ENCODE measurements at regions not wholly inside any gene's neighbourhood (a gene's known extent, or its start where the extent isn't known, plus 50 kb on each side); places are given as distances from the start of the nearest gene placed in this dataset.

GRCh38 chr12:46449316-46449715 is 76.7 kb upstream of the SLC38A2 start:
- Histone ChIP-seq H3K9ac (ENCODE audit: low read length) (no peak overlapping the region), H2BK5ac (ENCODE audit: low read depth, low read length, poor library complexity, severe bottlenecking) (no peak overlapping the region), H3K4ac (ENCODE audit: low read depth in 1 of 2, low read length in 2 of 2) (peak overlapping the region in 1 of 2 experiments; percentile 53), H2BK120ac (ENCODE audit: low read depth, low read length) (no peak overlapping the region), H3K14ac (ENCODE audit: low read length in 2 of 2) (peak overlapping the region in 1 of 2 experiments; percentile 72), H3K9me3 (ENCODE audit: control insufficient read depth, low read length) (no peaks in the 10 kb centered on the region), H3K27ac (ENCODE audit: low read length, poor library complexity, severe bottlenecking) (no peak overlapping the region), H3K27me3 (ENCODE audit: control insufficient read depth in 1 of 2, insufficient read depth in 1 of 2, low read length in 2 of 2) (no peaks in the 10 kb centered on the region), H2AFZ (ENCODE audit: low read depth, low read length) (no peak overlapping the region), H2AK5ac (ENCODE audit: low read length, severe bottlenecking) (no peak overlapping the region), H3K4me3 (ENCODE audit: insufficient read depth in 1 of 2, low read depth in 1 of 2, low read length in 2 of 2) (no peak overlapping the region), H2BK15ac (ENCODE audit: low read depth, poor library complexity, severe bottlenecking) (no peak overlapping the region), H3K4me1 (ENCODE audit: control insufficient read depth, insufficient read depth, low read depth, low read length) (peaks cover 6% of the 10 kb centered on the region), H3K23ac (ENCODE audit: low read length in 2 of 2) (peak overlapping the region in 1 of 2 experiments; percentile 63), H3K4me2 (ENCODE audit: low read length, poor library complexity, severe bottlenecking) (no peak overlapping the region), H2BK12ac (ENCODE audit: low read length in 2 of 2) (peak overlapping the region in 1 of 2 experiments; percentile 88), H3K79me1 (replicated peaks; ENCODE audit: low read length, poor library complexity, severe bottlenecking) (no peaks in the 10 kb centered on the region), H4K8ac (ENCODE audit: low read length) (no peak overlapping the region), H4K91ac (ENCODE audit: low read length) (peak overlapping the region; percentile 57), H3K18ac (ENCODE audit: low read depth in 1 of 2, low read length in 2 of 2) (peak overlapping the region in 1 of 2 experiments; percentile 34), H3K36me3 (ENCODE audit: control insufficient read depth in 1 of 2, insufficient read depth in 2 of 2, low read depth in 1 of 2, low read length in 2 of 2) (no peaks in the 10 kb centered on the region)
- 79% methylated on average over 2 of the region's 4 CpGs for WGBS
- DNase-seq, result no peak

GRCh38 chr12:46446645-46447044 is 74.1 kb upstream of the SLC38A2 start:
- Histone ChIP-seq H3K18ac (ENCODE audit: low read depth in 1 of 2, low read length in 2 of 2) (no peak overlapping the region), H3K23ac (ENCODE audit: low read length in 2 of 2) (no peak overlapping the region), H3K4ac (ENCODE audit: low read depth in 1 of 2, low read length in 2 of 2) (no peak overlapping the region), H3K14ac (ENCODE audit: low read length in 2 of 2) (no peak overlapping the region), H2AK5ac (ENCODE audit: low read length, severe bottlenecking) (no peak overlapping the region), H3K4me3 (ENCODE audit: insufficient read depth in 1 of 2, low read depth in 1 of 2, low read length in 2 of 2) (no peak overlapping the region), H3K4me1 (ENCODE audit: control insufficient read depth, insufficient read depth, low read depth, low read length) (peaks cover 6% of the 10 kb centered on the region), H2BK15ac (ENCODE audit: low read depth, poor library complexity, severe bottlenecking) (no peak overlapping the region), H3K79me1 (replicated peaks; ENCODE audit: low read length, poor library complexity, severe bottlenecking) (no peaks in the 10 kb centered on the region), H2BK5ac (ENCODE audit: low read depth, low read length, poor library complexity, severe bottlenecking) (no peak overlapping the region), H2BK120ac (ENCODE audit: low read depth, low read length) (no peak overlapping the region), H2BK12ac (ENCODE audit: low read length in 2 of 2) (no peak overlapping the region), H3K27me3 (ENCODE audit: control insufficient read depth in 1 of 2, insufficient read depth in 1 of 2, low read length in 2 of 2) (no peaks in the 10 kb centered on the region), H2AFZ (ENCODE audit: low read depth, low read length) (no peak overlapping the region), H3K4me2 (ENCODE audit: low read length, poor library complexity, severe bottlenecking) (no peak overlapping the region), H3K27ac (ENCODE audit: low read length, poor library complexity, severe bottlenecking) (no peak overlapping the region), H4K8ac (ENCODE audit: low read length) (no peak overlapping the region), H3K9ac (ENCODE audit: low read length) (no peak overlapping the region), H3K36me3 (ENCODE audit: control insufficient read depth in 1 of 2, insufficient read depth in 2 of 2, low read depth in 1 of 2, low read length in 2 of 2) (no peaks in the 10 kb centered on the region), H4K91ac (ENCODE audit: low read length) (no peak overlapping the region), H3K9me3 (ENCODE audit: control insufficient read depth, low read length) (no peaks in the 10 kb centered on the region)
- WGBS, result 0% methylated on average over 2 of the region's 2 CpGs
- peak; percentile 31 for DNase-seq

GRCh38 chr12:46445551-46446235 is 73.1 kb upstream of the SLC38A2 start:
- H4K91ac ChIP-seq (ENCODE audit: low read length), result no peak overlapping the region
- no peak for DNase-seq
- H4K8ac ChIP-seq (ENCODE audit: low read length), result no peak overlapping the region
- no peaks in the 10 kb centered on the region for H3K36me3 ChIP-seq (ENCODE audit: control insufficient read depth in 1 of 2, insufficient read depth in 2 of 2, low read depth in 1 of 2, low read length in 2 of 2)
- no peaks in the 10 kb centered on the region for H3K79me1 ChIP-seq (replicated peaks; ENCODE audit: low read length, poor library complexity, severe bottlenecking)
- no peak overlapping the region for H3K4ac ChIP-seq (ENCODE audit: low read depth in 1 of 2, low read length in 2 of 2)
- no peak overlapping the region for H2BK120ac ChIP-seq (ENCODE audit: low read depth, low read length)
- H3K14ac ChIP-seq (ENCODE audit: low read length in 2 of 2), result no peak overlapping the region
- WGBS, result no CpG with 5 or more reads among the region's 2 CpGs
- peaks cover 6% of the 10 kb centered on the region for H3K4me1 ChIP-seq (ENCODE audit: control insufficient read depth, insufficient read depth, low read depth, low read length)
- H3K9me3 ChIP-seq (ENCODE audit: control insufficient read depth, low read length), result no peaks in the 10 kb centered on the region
- no peak overlapping the region for H2AFZ ChIP-seq (ENCODE audit: low read depth, low read length)
- no peak overlapping the region for H3K4me2 ChIP-seq (ENCODE audit: low read length, poor library complexity, severe bottlenecking)
- no peak overlapping the region for H2AK5ac ChIP-seq (ENCODE audit: low read length, severe bottlenecking)
- H3K9ac ChIP-seq (ENCODE audit: low read length), result no peak overlapping the region
- no peak overlapping the region for H3K27ac ChIP-seq (ENCODE audit: low read length, poor library complexity, severe bottlenecking)
- H2BK15ac ChIP-seq (ENCODE audit: low read depth, poor library complexity, severe bottlenecking), result no peak overlapping the region
- H3K27me3 ChIP-seq (ENCODE audit: control insufficient read depth in 1 of 2, insufficient read depth in 1 of 2, low read length in 2 of 2), result no peaks in the 10 kb centered on the region
- H3K18ac ChIP-seq (ENCODE audit: low read depth in 1 of 2, low read length in 2 of 2), result no peak overlapping the region
- no peak overlapping the region for H3K23ac ChIP-seq (ENCODE audit: low read length in 2 of 2)
- no peak overlapping the region for H2BK12ac ChIP-seq (ENCODE audit: low read length in 2 of 2)
- no peak overlapping the region for H3K4me3 ChIP-seq (ENCODE audit: insufficient read depth in 1 of 2, low read depth in 1 of 2, low read length in 2 of 2)
- H2BK5ac ChIP-seq (ENCODE audit: low read depth, low read length, poor library complexity, severe bottlenecking), result no peak overlapping the region

- Histone ChIP-seq H3K27me3 (ENCODE audit: control insufficient read depth in 1 of 2, insufficient read depth in 1 of 2, low read length in 2 of 2) (no peaks in the 10 kb centered on the region), H3K23ac (ENCODE audit: low read length in 2 of 2) (no peak overlapping the region), H3K4me1 (ENCODE audit: control insufficient read depth, insufficient read depth, low read depth, low read length) (peaks cover 4% of the 10 kb centered on the region), H3K4me2 (ENCODE audit: low read length, poor library complexity, severe bottlenecking) (peak overlapping the region; percentile 14), H3K9ac (ENCODE audit: low read length) (no peak overlapping the region), H2AFZ (ENCODE audit: low read depth, low read length) (no peak overlapping the region), H3K4ac (ENCODE audit: low read depth in 1 of 2, low read length in 2 of 2) (peak overlapping the region in 1 of 2 experiments; percentile 61), H3K36me3 (ENCODE audit: control insufficient read depth in 1 of 2, insufficient read depth in 2 of 2, low read depth in 1 of 2, low read length in 2 of 2) (no peaks in the 10 kb centered on the region), H4K8ac (ENCODE audit: low read length) (no peak overlapping the region), H2BK5ac (ENCODE audit: low read depth, low read length, poor library complexity, severe bottlenecking) (no peak overlapping the region), H3K79me1 (replicated peaks; ENCODE audit: low read length, poor library complexity, severe bottlenecking) (peaks cover 2% of the 10 kb centered on the region), H2AK5ac (ENCODE audit: low read length, severe bottlenecking) (peak overlapping the region; percentile 63), H4K91ac (ENCODE audit: low read length) (peak overlapping the region; percentile 46), H3K4me3 (ENCODE audit: insufficient read depth in 1 of 2, low read depth in 1 of 2, low read length in 2 of 2) (no peak overlapping the region), H3K14ac (ENCODE audit: low read length in 2 of 2) (no peak overlapping the region), H3K18ac (ENCODE audit: low read depth in 1 of 2, low read length in 2 of 2) (peak overlapping the region; percentile 70 to 71), H3K27ac (ENCODE audit: low read length, poor library complexity, severe bottlenecking) (no peak overlapping the region), H3K9me3 (ENCODE audit: control insufficient read depth, low read length) (no peaks in the 10 kb centered on the region), H2BK120ac (ENCODE audit: low read depth, low read length) (no peak overlapping the region), H2BK12ac (ENCODE audit: low read length in 2 of 2) (no peak overlapping the region), H2BK15ac (ENCODE audit: low read depth, poor library complexity, severe bottlenecking) (no peak overlapping the region)
- no peak for DNase-seq
- 58% methylated on average over 2 of the region's 4 CpGs for WGBS
These were observed 72.5 kb upstream of the SLC38A2 start for GRCh38 chr12:46445093-46445492.
